ENCODE measurements at regions not wholly inside any gene's neighbourhood (a gene's known extent, or its start where the extent isn't known, plus 50 kb on each side); places are given as distances from the start of the nearest gene placed in this dataset.
A peak's percentile ranks its signal among the peaks of the same experiment; 100 is the strongest.

GRCh38 chr14:25537846-25538455 lies 488.0 kb upstream of the STXBP6 start:
- TF ChIP-seq CTCF (conservative IDR thresholded peaks at IDR 0.05 in 1 of 2, IDR thresholded peaks at IDR 0.05 in 1 of 2; ENCODE audit: extremely low read depth in 1 of 2, insufficient read depth in 1 of 2, low read depth in 1 of 2, low read length in 2 of 2) (peak in 1 of 2 donors; percentile 25), EZH2 (IDR thresholded peaks at IDR 0.05; ENCODE audit: borderline replicate concordance, low read length) (no peak)
